HepG2 (cell line): ENCODE measurements at regions not wholly inside any gene's neighbourhood (a gene's known extent, or its start where the extent isn't known, plus 50 kb on each side); places are given as distances from the start of the nearest gene placed in this dataset.

Experiments
- ATAC-seq: fragments of 200-7000 bp; cut with Tn5 transposase; 3 replicates; pipeline ENCODE4 v1.9.1; 2020; ENCODE audit warnings: mild to moderate bottlenecking, moderate library complexity
- BruUV-seq: library from RNA; stranded (reverse); fragments of 400-500 nt; replicated peaks from 2 replicates; lab custom pipeline; 2021; lab: Mats Ljungman, UMichigan
- CTCF ChIA-PET: fragments of 300-600 bp; formaldehyde crosslinking; extraction: SDS; loops from one replicate; lab custom pipeline; 2021; ENCODE audit warnings: low total read pairs, inconsistent platforms, low intra/inter-chr PET ratio; lab: Yijun Ruan, JAX
- POLR2A ChIA-PET: fragments of 350-600 bp; sonication (Branson Sonifier 250); formaldehyde crosslinking; loops from one replicate; lab custom pipeline; 2020; ENCODE audit warnings: antibody characterized with exemption, inconsistent platforms; lab: Yijun Ruan, JAX
- DNase-seq: peaks from one replicate; pipeline ENCODE4 v3.0.0-alpha.2; 2015; ENCODE audit warnings: low spot score
- FAIRE-seq: peaks from 3 replicates; lab custom pipeline; 2011; peaks lifted over from hg19 to GRCh38; lab: Jason Lieb, UNC
- H2AFZ ChIP-seq: one replicate; pipeline ENCODE4 v1.6.1; 2011; ENCODE audit warnings: low read length, inconsistent platforms
- H3K27ac ChIP-seq: fragments of 300-600 bp; 3 replicates; pipeline ENCODE4 v1.8.0; 2011; ENCODE audit warnings: mixed run types, mild to moderate bottlenecking, mixed read lengths, low read length, inconsistent platforms; ENCODE audit not compliant: insufficient read depth; ENCODE audit errors: extremely low read length
- H3K27me3 ChIP-seq, 2 experiments: fragments of 200-600 bp in 1 of 2; 2 replicates in 1 of 2; 3 replicates in 1 of 2; pipeline versions ENCODE4 v1.6.0 to v1.8.0; 2011; ENCODE audit warnings: low read length in 2 of 2, mild to moderate bottlenecking in 2 of 2, moderate library complexity in 2 of 2, inconsistent platforms in 1 of 2; ENCODE audit not compliant: insufficient read depth in 2 of 2, control insufficient read depth in 1 of 2
- H3K36me3 ChIP-seq, 2 experiments: fragments of 200-600 bp in 1 of 2; replicated peaks in 1 of 2; 2 replicates in 1 of 2; 3 replicates in 1 of 2; pipeline versions ENCODE4 v1.5.1 to v1.8.0; 2011; ENCODE audit warnings: low read length in 2 of 2, inconsistent platforms in 1 of 2; ENCODE audit not compliant: insufficient read depth in 2 of 2, control insufficient read depth in 1 of 2
- H3K4me1 ChIP-seq: 2 replicates; pipeline ENCODE4 v1.5.1; 2012; ENCODE audit warnings: low read length, inconsistent platforms; ENCODE audit not compliant: insufficient read depth
- H3K4me2 ChIP-seq: 2 replicates; pipeline ENCODE4 v1.6.0; 2011; ENCODE audit warnings: low read depth, low read length, inconsistent platforms
- H3K4me3 ChIP-seq, 3 experiments: fragments of 200-600 bp in 1 of 3; sonication (generic), shearing (Covaris generic) in 1 of 3; replicated peaks in 1 of 3; 2 replicates each; pipeline ENCODE4 v1.5.1; 2011 to 2016; ENCODE audit warnings: low read length in 3 of 3, inconsistent platforms in 2 of 3, low read depth in 2 of 3, mild to moderate bottlenecking in 2 of 3, control low read depth in 1 of 3, mixed read lengths in 1 of 3; ENCODE audit not compliant: insufficient read depth in 1 of 3
- H3K79me2 ChIP-seq: one replicate; pipeline ENCODE4 v1.6.1; 2011; ENCODE audit warnings: low read length, inconsistent platforms; ENCODE audit not compliant: insufficient read depth
- H3K9ac ChIP-seq: 2 replicates; pipeline ENCODE4 v1.6.0; 2011; ENCODE audit warnings: mild to moderate bottlenecking, low read depth, low read length, inconsistent platforms; ENCODE audit not compliant: insufficient read depth
- H3K9me3 ChIP-seq: 2 replicates; pipeline ENCODE4 v1.5.1; 2012; ENCODE audit warnings: mild to moderate bottlenecking, low read length
- H4K20me1 ChIP-seq: 2 replicates; pipeline ENCODE4 v1.6.0; 2011; ENCODE audit warnings: inconsistent platforms, mild to moderate bottlenecking, low read length, moderate library complexity; ENCODE audit not compliant: insufficient read depth
- GLI4 ChIP-seq: sonication (generic); formaldehyde crosslinking; IDR thresholded peaks from 2 replicates; pipeline ENCODE4 v1.5.1; 2020; ENCODE audit warnings: missing genetic modification reagents, mild to moderate bottlenecking, moderate library complexity, borderline replicate concordance
- KAT7 ChIP-seq: IDR thresholded peaks from 2 replicates; pipeline ENCODE4 v1.6.1; 2018; ENCODE audit warnings: borderline replicate concordance, missing compliant biosample characterization
- MEF2D ChIP-seq: sonication (generic); formaldehyde crosslinking; IDR thresholded peaks from 2 replicates; pipeline ENCODE4 v1.5.1; 2020; ENCODE audit warnings: mild to moderate bottlenecking, missing genetic modification reagents
- NFE2L2 ChIP-seq: fragments of 150-350 bp; IDR thresholded peaks from 2 replicates; pipeline ENCODE4 v1.6.1; 2014; ENCODE audit warnings: low read length
- POLR2AphosphoS2 ChIP-seq: IDR thresholded peaks from 2 replicates; pipeline ENCODE4 v1.6.1; 2011; ENCODE audit warnings: low read depth, low read length, improper control_type of control experiment
- RFX1 ChIP-seq: fragments of 450-650 bp; IDR thresholded peaks from 2 replicates; pipeline ENCODE4 v1.6.1; 2017
- RXRB ChIP-seq: IDR thresholded peaks from 2 replicates; pipeline ENCODE4 v1.6.1; 2016; ENCODE audit warnings: borderline replicate concordance, missing genetic modification reagents, missing compliant biosample characterization
- SIX4 ChIP-seq: sonication (generic); formaldehyde crosslinking; IDR thresholded peaks from 2 replicates; pipeline ENCODE4 v1.4.0; 2020; ENCODE audit warnings: missing genetic modification reagents
- THYN1 ChIP-seq: sonication (generic); formaldehyde crosslinking; IDR thresholded peaks from 2 replicates; pipeline ENCODE4 v1.8.1; 2023; ENCODE audit warnings: low read depth, mild to moderate bottlenecking, moderate library complexity, missing genetic modification reagents, borderline replicate concordance
- ZNF629 ChIP-seq: sonication (generic); formaldehyde crosslinking; conservative IDR thresholded peaks from 2 replicates; pipeline ENCODE4 v1.5.0; 2020; ENCODE audit warnings: missing genetic modification reagents
- ZNF782 ChIP-seq: sonication (generic); formaldehyde crosslinking; IDR thresholded peaks from 2 replicates; pipeline ENCODE4 v1.4.0; 2020; ENCODE audit warnings: missing genetic modification reagents, mild to moderate bottlenecking, borderline replicate concordance
- whole genome bisulfite sequencing: methylation state at CpG from one replicate; pipeline ENCODE4 v1.1.6; 2017; ENCODE audit warnings: low lambda C conversion rate; 5-methylcytosine and 5-hydroxymethylcytosine counted together
- in situ Hi-C: cut with HindIII; loops from 2 replicates; pipeline ENCODE4 v1.10.0; 2017; ENCODE audit warnings: low pct_unique_long_range_greater_than_20kb; ENCODE audit not compliant: extremely low pct_ligation_motif_present
- intact Hi-C: fragments of 100-400 bp; cut with micrococcal nuclease; formaldehyde crosslinking; loops from one replicate; pipeline ENCODE4 v1.10.0; 2022; ENCODE audit not compliant: unreplicated experiment
- TF ChIP-seq, protein P1 (sequence below), 2 experiments: sonication (generic) in 1 of 2; formaldehyde crosslinking in 1 of 2; IDR thresholded peaks; 2 replicates each; pipeline versions ENCODE4 v1.6.1 to v1.9.0; 2014 to 2022; ENCODE audit warnings: antibody characterized with exemption in 1 of 2, borderline replicate concordance in 1 of 2, inconsistent platforms in 1 of 2, low read depth in 1 of 2, missing genetic modification reagents in 1 of 2
- TF ChIP-seq, protein P2 (sequence below): IDR thresholded peaks from 2 replicates; pipeline ENCODE4 v1.6.1; 2016
- TF ChIP-seq, protein P3 (sequence below): sonication (generic); formaldehyde crosslinking; IDR thresholded peaks from 2 replicates; pipeline ENCODE4 v1.5.0; 2020; ENCODE audit warnings: mild to moderate bottlenecking, missing genetic modification reagents

DNA sequence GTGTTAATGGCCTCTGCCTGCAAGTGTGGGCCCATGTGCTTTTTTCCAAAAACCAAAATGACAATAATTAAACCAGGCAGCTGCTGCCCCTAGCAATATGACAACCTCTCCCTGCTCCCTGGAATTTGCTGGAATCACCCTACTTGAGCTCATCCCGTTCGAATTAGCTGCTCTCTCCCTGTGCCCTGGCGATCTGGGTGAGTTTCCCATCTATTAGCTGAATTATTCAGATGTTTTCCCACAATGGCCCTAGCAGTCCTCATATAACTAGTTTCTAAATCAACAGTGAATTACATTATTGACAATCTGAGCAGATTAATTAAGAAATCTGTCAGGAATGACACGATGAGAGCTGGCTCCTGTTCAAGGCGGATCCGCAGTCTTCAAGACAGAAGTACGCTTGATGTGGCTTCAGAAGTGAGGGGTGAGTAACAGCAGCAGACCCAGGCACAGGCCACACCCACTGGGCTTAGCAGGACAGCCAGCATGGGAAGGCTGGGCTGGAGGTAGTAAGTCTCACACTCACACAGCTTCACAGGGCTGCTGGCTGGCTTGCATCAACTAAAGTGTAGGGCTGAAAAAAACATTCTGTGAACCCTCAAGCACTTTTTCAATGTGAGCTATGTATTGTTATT is 366.2 kb upstream of the ID2 start (continued):
- TF ChIP-seq, protein P1, sequence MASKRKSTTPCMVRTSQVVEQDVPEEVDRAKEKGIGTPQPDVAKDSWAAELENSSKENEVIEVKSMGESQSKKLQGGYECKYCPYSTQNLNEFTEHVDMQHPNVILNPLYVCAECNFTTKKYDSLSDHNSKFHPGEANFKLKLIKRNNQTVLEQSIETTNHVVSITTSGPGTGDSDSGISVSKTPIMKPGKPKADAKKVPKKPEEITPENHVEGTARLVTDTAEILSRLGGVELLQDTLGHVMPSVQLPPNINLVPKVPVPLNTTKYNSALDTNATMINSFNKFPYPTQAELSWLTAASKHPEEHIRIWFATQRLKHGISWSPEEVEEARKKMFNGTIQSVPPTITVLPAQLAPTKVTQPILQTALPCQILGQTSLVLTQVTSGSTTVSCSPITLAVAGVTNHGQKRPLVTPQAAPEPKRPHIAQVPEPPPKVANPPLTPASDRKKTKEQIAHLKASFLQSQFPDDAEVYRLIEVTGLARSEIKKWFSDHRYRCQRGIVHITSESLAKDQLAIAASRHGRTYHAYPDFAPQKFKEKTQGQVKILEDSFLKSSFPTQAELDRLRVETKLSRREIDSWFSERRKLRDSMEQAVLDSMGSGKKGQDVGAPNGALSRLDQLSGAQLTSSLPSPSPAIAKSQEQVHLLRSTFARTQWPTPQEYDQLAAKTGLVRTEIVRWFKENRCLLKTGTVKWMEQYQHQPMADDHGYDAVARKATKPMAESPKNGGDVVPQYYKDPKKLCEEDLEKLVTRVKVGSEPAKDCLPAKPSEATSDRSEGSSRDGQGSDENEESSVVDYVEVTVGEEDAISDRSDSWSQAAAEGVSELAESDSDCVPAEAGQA (IDR thresholded peaks at IDR 0.05; ENCODE audit: low read depth) = no peak
- TF ChIP-seq, protein P1 (CRISPR knock-in tag; IDR thresholded peaks at IDR 0.05; ENCODE audit: borderline replicate concordance) = no peak
- TF ChIP-seq ZNF782 = no peak

DNA sequence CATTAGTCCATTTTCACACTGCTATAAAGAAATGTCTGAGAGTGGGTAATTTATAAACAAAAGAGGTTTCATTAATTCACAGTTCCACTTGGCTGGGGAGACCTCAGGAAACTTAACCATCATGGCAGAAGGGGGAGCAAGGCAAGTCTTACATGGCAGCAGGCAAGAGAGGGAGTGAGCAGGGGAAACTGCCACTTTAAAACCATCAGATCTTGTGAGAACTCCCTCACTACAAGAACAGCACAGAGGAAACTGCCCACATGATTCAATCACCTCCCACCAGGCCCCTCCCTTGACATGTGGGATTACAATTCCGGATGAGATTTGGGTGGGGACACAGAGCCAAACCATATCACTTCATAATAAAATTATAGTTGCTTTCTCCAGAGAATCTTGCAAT is 365.5 kb upstream of the ID2 start:
- H3K79me2 ChIP-seq = no peaks in the 10 kb centered on the region
- DNase-seq (no peak), FAIRE-seq (no peak), ATAC-seq (no peak)
- intact Hi-C loops (no loop called here), in situ Hi-C loops (no loop called here)
- H3K4me1 ChIP-seq = peaks cover 7% of the 10 kb centered on the region; the same call in 1 of the 2 replicates
- H3K27me3 ChIP-seq = peaks cover 0 to 5% of the 10 kb centered on the region in 2 experiments; a peak in 1 of 5 replicates
- H3K4me3 ChIP-seq = no peak overlapping the region
- CTCF ChIA-PET = no interaction called here
- H4K20me1 ChIP-seq = no peaks in the 10 kb centered on the region
- H3K9ac ChIP-seq = no peak overlapping the region
- H3K36me3 ChIP-seq = no peaks in the 10 kb centered on the region
- no peak overlapping the region for H3K4me2 ChIP-seq
- no peak overlapping the region for H3K27ac ChIP-seq
- POLR2A ChIA-PET = no interaction called here
- no peak overlapping the region for H2AFZ ChIP-seq
- no TSS peak for BruUV-seq
- no peaks in the 10 kb centered on the region for H3K9me3 ChIP-seq
- WGBS = 0% methylated on average over 1 of the region's 1 CpG
- TF ChIP-seq THYN1 (CRISPR knock-in tag) (no peak), KAT7 (CRISPR knock-in tag) (no peak), MEF2D (no peak), GLI4 (no peak), POLR2AphosphoS2 (no peak), NFE2L2 (no peak), RXRB (CRISPR knock-in tag) (no peak), ZNF629 (CRISPR knock-in tag) (no peak), SIX4 (no peak), RFX1 (no peak)
- TF ChIP-seq, protein P2, sequence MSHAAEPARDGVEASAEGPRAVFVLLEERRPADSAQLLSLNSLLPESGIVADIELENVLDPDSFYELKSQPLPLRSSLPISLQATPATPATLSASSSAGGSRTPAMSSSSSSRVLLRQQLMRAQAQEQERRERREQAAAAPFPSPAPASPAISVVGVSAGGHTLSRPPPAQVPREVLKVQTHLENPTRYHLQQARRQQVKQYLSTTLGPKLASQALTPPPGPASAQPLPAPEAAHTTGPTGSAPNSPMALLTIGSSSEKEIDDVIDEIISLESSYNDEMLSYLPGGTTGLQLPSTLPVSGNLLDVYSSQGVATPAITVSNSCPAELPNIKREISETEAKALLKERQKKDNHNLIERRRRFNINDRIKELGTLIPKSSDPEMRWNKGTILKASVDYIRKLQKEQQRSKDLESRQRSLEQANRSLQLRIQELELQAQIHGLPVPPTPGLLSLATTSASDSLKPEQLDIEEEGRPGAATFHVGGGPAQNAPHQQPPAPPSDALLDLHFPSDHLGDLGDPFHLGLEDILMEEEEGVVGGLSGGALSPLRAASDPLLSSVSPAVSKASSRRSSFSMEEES (CRISPR knock-in tag) = no peak
- TF ChIP-seq, protein P3, sequence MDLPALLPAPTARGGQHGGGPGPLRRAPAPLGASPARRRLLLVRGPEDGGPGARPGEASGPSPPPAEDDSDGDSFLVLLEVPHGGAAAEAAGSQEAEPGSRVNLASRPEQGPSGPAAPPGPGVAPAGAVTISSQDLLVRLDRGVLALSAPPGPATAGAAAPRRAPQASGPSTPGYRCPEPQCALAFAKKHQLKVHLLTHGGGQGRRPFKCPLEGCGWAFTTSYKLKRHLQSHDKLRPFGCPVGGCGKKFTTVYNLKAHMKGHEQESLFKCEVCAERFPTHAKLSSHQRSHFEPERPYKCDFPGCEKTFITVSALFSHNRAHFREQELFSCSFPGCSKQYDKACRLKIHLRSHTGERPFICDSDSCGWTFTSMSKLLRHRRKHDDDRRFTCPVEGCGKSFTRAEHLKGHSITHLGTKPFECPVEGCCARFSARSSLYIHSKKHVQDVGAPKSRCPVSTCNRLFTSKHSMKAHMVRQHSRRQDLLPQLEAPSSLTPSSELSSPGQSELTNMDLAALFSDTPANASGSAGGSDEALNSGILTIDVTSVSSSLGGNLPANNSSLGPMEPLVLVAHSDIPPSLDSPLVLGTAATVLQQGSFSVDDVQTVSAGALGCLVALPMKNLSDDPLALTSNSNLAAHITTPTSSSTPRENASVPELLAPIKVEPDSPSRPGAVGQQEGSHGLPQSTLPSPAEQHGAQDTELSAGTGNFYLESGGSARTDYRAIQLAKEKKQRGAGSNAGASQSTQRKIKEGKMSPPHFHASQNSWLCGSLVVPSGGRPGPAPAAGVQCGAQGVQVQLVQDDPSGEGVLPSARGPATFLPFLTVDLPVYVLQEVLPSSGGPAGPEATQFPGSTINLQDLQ (CRISPR knock-in tag) = no peak
